ENCODE measurements at regions not wholly inside any gene's neighbourhood (a gene's known extent, or its start where the extent isn't known, plus 50 kb on each side); places are given as distances from the start of the nearest gene placed in this dataset.

DNA sequence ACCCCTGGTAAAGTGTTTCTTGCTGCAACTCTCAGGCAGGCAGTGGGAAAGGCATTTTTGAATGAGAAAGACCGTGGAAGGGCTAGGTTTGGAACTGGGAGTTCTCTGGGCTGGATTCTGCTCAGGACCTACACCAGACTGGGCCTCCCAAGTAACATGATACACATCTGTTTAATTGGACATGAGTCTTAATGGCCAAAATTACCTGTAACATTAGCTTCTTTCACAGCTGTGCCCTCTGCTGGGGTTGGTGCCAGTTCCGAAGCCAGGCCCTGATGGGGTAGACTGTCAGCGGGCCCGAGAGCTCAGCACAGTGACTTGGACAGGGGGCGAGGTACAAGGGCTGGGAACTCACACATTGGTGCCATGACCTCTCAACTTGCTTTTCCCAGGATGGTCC, 118.9 kb upstream of the IRX3 start:
- no peak for DNase-seq
- H3K27ac ChIP-seq (replicated peaks), result no peak overlapping the region
- intact Hi-C loops (cut with micrococcal nuclease), result no loop called here
- H3K4me1 ChIP-seq, result peaks cover 13% of the 10 kb centered on the region
- TF ChIP-seq, protein P1, sequence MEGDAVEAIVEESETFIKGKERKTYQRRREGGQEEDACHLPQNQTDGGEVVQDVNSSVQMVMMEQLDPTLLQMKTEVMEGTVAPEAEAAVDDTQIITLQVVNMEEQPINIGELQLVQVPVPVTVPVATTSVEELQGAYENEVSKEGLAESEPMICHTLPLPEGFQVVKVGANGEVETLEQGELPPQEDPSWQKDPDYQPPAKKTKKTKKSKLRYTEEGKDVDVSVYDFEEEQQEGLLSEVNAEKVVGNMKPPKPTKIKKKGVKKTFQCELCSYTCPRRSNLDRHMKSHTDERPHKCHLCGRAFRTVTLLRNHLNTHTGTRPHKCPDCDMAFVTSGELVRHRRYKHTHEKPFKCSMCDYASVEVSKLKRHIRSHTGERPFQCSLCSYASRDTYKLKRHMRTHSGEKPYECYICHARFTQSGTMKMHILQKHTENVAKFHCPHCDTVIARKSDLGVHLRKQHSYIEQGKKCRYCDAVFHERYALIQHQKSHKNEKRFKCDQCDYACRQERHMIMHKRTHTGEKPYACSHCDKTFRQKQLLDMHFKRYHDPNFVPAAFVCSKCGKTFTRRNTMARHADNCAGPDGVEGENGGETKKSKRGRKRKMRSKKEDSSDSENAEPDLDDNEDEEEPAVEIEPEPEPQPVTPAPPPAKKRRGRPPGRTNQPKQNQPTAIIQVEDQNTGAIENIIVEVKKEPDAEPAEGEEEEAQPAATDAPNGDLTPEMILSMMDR (IDR thresholded peaks at IDR 0.05; ENCODE audit: borderline replicate concordance), result no peak
- no peaks in the 10 kb centered on the region for H3K9me3 ChIP-seq (replicated peaks)
- no peaks in the 10 kb centered on the region for H3K36me3 ChIP-seq
- H3K4me3 ChIP-seq, result no peak overlapping the region
- H3K27me3 ChIP-seq (ENCODE audit: low read depth), result no peaks in the 10 kb centered on the region

DNA sequence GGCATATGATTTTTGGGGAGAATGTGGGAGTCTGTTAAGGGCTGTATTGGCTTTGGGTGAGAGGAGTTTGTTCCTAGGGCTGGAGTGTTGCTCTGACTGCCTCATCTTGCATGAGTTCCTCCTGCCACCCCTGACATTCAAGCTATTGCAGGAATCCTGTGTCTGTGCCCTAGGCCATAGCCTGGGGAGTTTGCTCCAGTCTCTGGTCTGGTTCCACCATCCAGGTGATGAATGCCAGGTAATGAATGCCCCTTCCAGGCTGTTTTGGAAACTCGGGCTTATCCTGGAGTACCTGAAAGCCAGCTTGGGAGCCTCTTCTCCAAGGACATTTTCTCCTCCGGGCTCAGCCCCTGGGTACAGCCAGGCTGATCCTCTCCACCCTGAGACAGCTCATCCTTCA, 117.0 kb upstream of the IRX3 start:
- no peaks in the 10 kb centered on the region for H3K27me3 ChIP-seq (ENCODE audit: low read depth)
- H3K27ac ChIP-seq (replicated peaks), result peak overlapping the region; percentile 57
- H3K9me3 ChIP-seq (replicated peaks), result no peaks in the 10 kb centered on the region
- H3K4me3 ChIP-seq, result no peak overlapping the region
- no peak for DNase-seq
- intact Hi-C loops (cut with micrococcal nuclease), result no loop called here
- H3K4me1 ChIP-seq, result peaks cover 13% of the 10 kb centered on the region
- TF ChIP-seq, protein P1 (IDR thresholded peaks at IDR 0.05; ENCODE audit: borderline replicate concordance), result no peak
- H3K36me3 ChIP-seq, result no peaks in the 10 kb centered on the region

DNA sequence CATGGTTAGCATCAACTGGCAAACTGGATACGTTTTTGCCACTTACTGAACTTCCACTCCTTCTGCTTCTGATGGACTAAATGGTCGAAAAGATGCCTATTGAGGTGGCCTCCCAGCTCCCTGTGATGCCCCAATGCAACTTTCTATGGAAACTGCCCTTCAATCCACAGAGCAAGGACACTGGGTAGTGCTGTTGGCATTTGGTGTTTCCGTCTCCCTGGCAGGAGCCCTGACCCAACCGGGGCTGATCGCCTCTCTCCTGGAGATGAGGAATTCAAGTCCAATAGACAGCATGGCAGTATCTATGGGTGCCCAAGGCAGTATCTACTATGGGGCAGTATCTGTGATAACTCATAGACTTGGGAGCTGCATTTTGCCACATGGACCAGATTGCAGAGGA, 116.3 kb upstream of the IRX3 start:
- Histone ChIP-seq H3K27me3 (ENCODE audit: low read depth) (no peaks in the 10 kb centered on the region), H3K27ac (replicated peaks) (peak overlapping the region; percentile 57), H3K4me3 (no peak overlapping the region), H3K9me3 (replicated peaks) (no peaks in the 10 kb centered on the region), H3K4me1 (peaks cover 13% of the 10 kb centered on the region), H3K36me3 (no peaks in the 10 kb centered on the region)
- intact Hi-C loops (cut with micrococcal nuclease), result no loop called here
- TF ChIP-seq, protein P1 (IDR thresholded peaks at IDR 0.05; ENCODE audit: borderline replicate concordance), result no peak
- no peak for DNase-seq

DNA sequence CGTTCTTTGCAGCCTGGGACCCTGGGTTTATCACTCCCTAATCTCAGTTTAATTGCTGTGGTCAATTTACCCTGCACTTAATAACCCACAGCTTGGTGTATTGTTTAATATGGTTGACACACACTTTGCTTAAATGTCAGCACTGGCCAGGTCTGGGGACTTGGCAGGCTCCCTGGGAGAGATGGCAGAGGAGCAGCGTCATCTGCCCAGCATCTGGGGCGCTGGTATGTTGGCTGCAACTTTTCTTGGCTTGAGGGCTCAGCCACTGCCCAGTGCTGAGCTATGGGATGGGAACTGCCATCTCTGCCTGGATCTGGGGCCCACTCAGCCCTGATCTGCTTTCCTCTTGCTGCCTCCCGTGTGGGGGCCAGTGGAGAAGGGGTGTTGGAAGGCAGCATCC, 115.7 kb upstream of the IRX3 start:
- peak; percentile 67 for DNase-seq
- H3K27me3 ChIP-seq (ENCODE audit: low read depth), result no peaks in the 10 kb centered on the region
- H3K27ac ChIP-seq (replicated peaks), result peak overlapping the region; percentile 57
- TF ChIP-seq, protein P1 (IDR thresholded peaks at IDR 0.05; ENCODE audit: borderline replicate concordance), result no peak
- no peaks in the 10 kb centered on the region for H3K9me3 ChIP-seq (replicated peaks)
- no peak overlapping the region for H3K4me3 ChIP-seq
- no peaks in the 10 kb centered on the region for H3K36me3 ChIP-seq
- intact Hi-C loops (cut with micrococcal nuclease), result no loop called here
- peaks cover 13% of the 10 kb centered on the region for H3K4me1 ChIP-seq

DNA sequence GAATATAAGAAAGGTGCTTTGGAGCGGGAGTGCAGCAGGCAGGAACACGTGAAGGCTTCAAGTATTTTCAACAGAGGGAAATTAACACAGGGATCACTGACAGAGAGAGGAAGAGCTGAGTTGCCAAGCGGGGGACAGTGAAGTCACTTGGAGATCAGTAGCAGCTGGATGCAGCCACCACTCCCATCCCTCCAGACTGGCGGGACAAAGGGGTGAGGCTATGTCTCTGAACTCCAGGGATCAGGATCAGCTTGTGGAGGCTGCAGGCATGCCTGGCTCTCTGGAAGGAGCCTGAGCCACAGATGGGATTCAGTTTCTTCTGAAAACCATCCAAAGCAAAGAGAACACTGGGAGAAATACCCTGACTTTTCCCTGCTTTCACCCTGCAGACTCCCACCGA, 113.7 kb upstream of the IRX3 start:
- intact Hi-C loops (cut with micrococcal nuclease), result no loop called here
- Histone ChIP-seq H3K36me3 (no peaks in the 10 kb centered on the region), H3K4me3 (no peak overlapping the region), H3K27me3 (ENCODE audit: low read depth) (no peaks in the 10 kb centered on the region), H3K27ac (replicated peaks) (no peak overlapping the region), H3K9me3 (replicated peaks) (peaks cover 5% of the 10 kb centered on the region), H3K4me1 (peaks cover 13% of the 10 kb centered on the region)
- TF ChIP-seq, protein P1 (IDR thresholded peaks at IDR 0.05; ENCODE audit: borderline replicate concordance), result no peak
- DNase-seq, result no peak

DNA sequence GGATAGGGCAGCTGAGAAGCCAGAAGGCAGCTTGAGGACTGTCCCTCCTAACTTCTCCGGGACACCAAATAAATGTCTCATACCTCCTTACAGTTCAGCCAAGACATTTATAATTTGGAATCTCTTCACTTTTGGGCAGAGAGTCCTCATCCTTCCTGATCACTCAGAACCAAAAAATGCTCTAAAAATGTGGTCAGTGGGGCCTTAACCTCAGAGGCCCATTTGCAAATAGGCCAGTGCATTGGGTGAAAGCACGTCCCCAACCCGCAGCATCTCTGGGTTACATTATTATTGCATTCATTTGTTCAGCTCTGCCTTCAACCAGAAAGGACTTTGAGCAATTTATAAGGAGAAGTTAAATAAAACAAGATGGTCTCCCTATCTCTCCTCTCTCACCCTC, 112.4 kb upstream of the IRX3 start:
- intact Hi-C loops (cut with micrococcal nuclease), result no loop called here
- DNase-seq, result no peak
- Histone ChIP-seq H3K9me3 (replicated peaks) (peaks cover 12% of the 10 kb centered on the region), H3K36me3 (no peaks in the 10 kb centered on the region), H3K27ac (replicated peaks) (no peak overlapping the region), H3K27me3 (ENCODE audit: low read depth) (no peaks in the 10 kb centered on the region), H3K4me3 (no peak overlapping the region), H3K4me1 (peaks cover 13% of the 10 kb centered on the region)
- TF ChIP-seq, protein P1 (IDR thresholded peaks at IDR 0.05; ENCODE audit: borderline replicate concordance), result no peak
